Panc1 (cell line): ENCODE measurements at regions not wholly inside any gene's neighbourhood (a gene's known extent, or its start where the extent isn't known, plus 50 kb on each side); places are given as distances from the start of the nearest gene placed in this dataset.

ENCODE experiments used
- ATAC-seq: fragments of 200-7000 bp; cut with Tn5 transposase; 2 replicates; pipeline ENCODE4 v1.9.1; 2020; ENCODE audit warnings: mild to moderate bottlenecking, moderate library complexity
- BruUV-seq: library from RNA; stranded (reverse); fragments of 400-500 nt; replicated peaks from 2 replicates; lab custom pipeline; 2021; lab: Mats Ljungman, UMichigan
- CTCF ChIA-PET: fragments of 300-600 bp; sonication (Branson Sonifier 250); formaldehyde crosslinking; loops from one replicate; lab custom pipeline; 2022; ENCODE audit warnings: antibody characterized with exemption; lab: Charles Lee
- POLR2A ChIA-PET: fragments of 300-600 bp; sonication (Branson Sonifier 250); formaldehyde crosslinking; loops from one replicate; lab custom pipeline; 2022; ENCODE audit warnings: antibody characterized with exemption; lab: Charles Lee
- DNase-seq: peaks from one replicate; pipeline ENCODE4 v3.0.0-alpha.2; 2010; ENCODE audit warnings: low read depth, low spot score
- H3K27ac ChIP-seq: 2 replicates; pipeline ENCODE4 v1.5.1; 2011; ENCODE audit warnings: mild to moderate bottlenecking, low read length, inconsistent platforms
- H3K27me3 ChIP-seq: fragments of 200-500 bp; sonication (Bioruptor generic); 2 replicates; pipeline ENCODE4 v1.6.0; 2014; ENCODE audit warnings: low read length, inconsistent platforms; ENCODE audit not compliant: control insufficient read depth, insufficient read depth
- H3K36me3 ChIP-seq: fragments of 200-500 bp; sonication (Bioruptor generic); 2 replicates; pipeline ENCODE4 v1.5.1; 2014; ENCODE audit warnings: inconsistent platforms, mild to moderate bottlenecking, low read length, moderate library complexity; ENCODE audit not compliant: control insufficient read depth, insufficient read depth
- H3K4me1 ChIP-seq: 2 replicates; pipeline ENCODE4 v1.5.1; 2011; ENCODE audit warnings: inconsistent platforms, mild to moderate bottlenecking, low read length, moderate library complexity; ENCODE audit not compliant: control insufficient read depth, insufficient read depth
- H3K4me3 ChIP-seq, 2 experiments: 2 replicates each; pipeline ENCODE4 v1.5.1; 2011 to 2012; ENCODE audit warnings: low read depth in 2 of 2, low read length in 2 of 2, mild to moderate bottlenecking in 2 of 2, inconsistent platforms in 1 of 2, moderate library complexity in 1 of 2
- H3K9me3 ChIP-seq: fragments of 200-500 bp; sonication (Bioruptor generic); 2 replicates; pipeline ENCODE4 v1.5.1; 2014; ENCODE audit warnings: low read depth, mild to moderate bottlenecking, inconsistent platforms, low read length, moderate library complexity; ENCODE audit not compliant: control insufficient read depth, insufficient read depth
- CTCF ChIP-seq: fragments of 450-650 bp; IDR thresholded peaks from 2 replicates; pipeline ENCODE4 v1.5.1; 2017; ENCODE audit warnings: mild to moderate bottlenecking
- POLR2AphosphoS5 ChIP-seq: IDR thresholded peaks from 2 replicates; pipeline ENCODE4 v1.6.1; 2012; ENCODE audit warnings: mild to moderate bottlenecking, low read depth, low read length, moderate library complexity
- REST ChIP-seq, 2 experiments: IDR thresholded peaks; 2 replicates each; pipeline ENCODE4 v1.6.1; 2011 to 2012; ENCODE audit warnings: low read depth in 2 of 2, control low read depth in 1 of 2, low read length in 1 of 2, mild to moderate bottlenecking in 1 of 2, moderate library complexity in 1 of 2; ENCODE audit not compliant: insufficient read depth in 1 of 2
- SIN3A ChIP-seq: IDR thresholded peaks from 2 replicates; pipeline ENCODE4 v1.6.1; 2012; ENCODE audit warnings: low read depth, mild to moderate bottlenecking, low read length, moderate library complexity, borderline replicate concordance; ENCODE audit not compliant: insufficient read depth
- TCF7L2 ChIP-seq: IDR thresholded peaks from 2 replicates; pipeline ENCODE4 v1.6.1; 2011; ENCODE audit warnings: mild to moderate bottlenecking, low read depth, low read length, inconsistent platforms
- in situ Hi-C: cut with HindIII; loops from 2 replicates; pipeline ENCODE4 v1.10.0; 2016; ENCODE audit warnings: low sequenced_read_pairs, low pct_unique_long_range_greater_than_20kb
- intact Hi-C: fragments of 100-400 bp; cut with micrococcal nuclease; formaldehyde crosslinking; loops from one replicate; pipeline ENCODE4 v1.10.0; 2022; ENCODE audit not compliant: unreplicated experiment

- H3K27me3 ChIP-seq = no peaks in the 10 kb centered on the region
- in situ Hi-C loops = no loop called here
- ATAC-seq (no peak), DNase-seq (no peak)
- POLR2A ChIA-PET = no interaction called here
- H3K4me1 ChIP-seq = no peaks in the 10 kb centered on the region
- no peaks in the 10 kb centered on the region for H3K9me3 ChIP-seq
- no peak overlapping the region for H3K27ac ChIP-seq
- intact Hi-C loops = loop anchor here (10.0 kb wide), 1 partner anchor 280 kb away; no protein-coding TSS in a partner anchor
- no peak for TF ChIP-seq TCF7L2
- no peak for TF ChIP-seq SIN3A
- no peak for TF ChIP-seq POLR2AphosphoS5
- TF ChIP-seq REST (IDR thresholded peaks at IDR 0.05; ENCODE audit: insufficient read depth in 1 of 2, low read depth in 2 of 2, low read length in 1 of 2) = no peak
- no TSS peak for BruUV-seq
- H3K36me3 ChIP-seq = no peaks in the 10 kb centered on the region
- H3K4me3 ChIP-seq = no peak overlapping the region
- CTCF ChIA-PET = no interaction called here
Observed at GRCh38 chr13:59394496-59394895, 769.2 kb downstream of the DIAPH3 start.

GRCh38 chr13:59398127-59398526, 765.6 kb downstream of the DIAPH3 start:
- intact Hi-C loops (loop anchor here (10.0 kb wide), 1 partner anchor 277 kb away; no protein-coding TSS in a partner anchor), in situ Hi-C loops (no loop called here)
- no peak overlapping the region for H3K27ac ChIP-seq
- no peak overlapping the region for H3K4me3 ChIP-seq
- no TSS peak for BruUV-seq
- TF ChIP-seq POLR2AphosphoS5 (no peak), REST (IDR thresholded peaks at IDR 0.05; ENCODE audit: insufficient read depth in 1 of 2, low read depth in 2 of 2, low read length in 1 of 2) (no peak), CTCF (no peak), TCF7L2 (no peak), SIN3A (no peak)
- DNase-seq = no peak
- no peak for ATAC-seq
- POLR2A ChIA-PET = no interaction called here
- no peaks in the 10 kb centered on the region for H3K27me3 ChIP-seq
- no peaks in the 10 kb centered on the region for H3K36me3 ChIP-seq
- CTCF ChIA-PET = no interaction called here
- H3K9me3 ChIP-seq = no peaks in the 10 kb centered on the region
- no peaks in the 10 kb centered on the region for H3K4me1 ChIP-seq
